ENCODE measurements at regions not wholly inside any gene's neighbourhood (a gene's known extent, or its start where the extent isn't known, plus 50 kb on each side); places are given as distances from the start of the nearest gene placed in this dataset.
"Not testable (repeated sequence)": the region's sequence is repeated elsewhere in the genome, so short reads cannot be mapped to it uniquely, and the experiment has no call there.

DNA sequence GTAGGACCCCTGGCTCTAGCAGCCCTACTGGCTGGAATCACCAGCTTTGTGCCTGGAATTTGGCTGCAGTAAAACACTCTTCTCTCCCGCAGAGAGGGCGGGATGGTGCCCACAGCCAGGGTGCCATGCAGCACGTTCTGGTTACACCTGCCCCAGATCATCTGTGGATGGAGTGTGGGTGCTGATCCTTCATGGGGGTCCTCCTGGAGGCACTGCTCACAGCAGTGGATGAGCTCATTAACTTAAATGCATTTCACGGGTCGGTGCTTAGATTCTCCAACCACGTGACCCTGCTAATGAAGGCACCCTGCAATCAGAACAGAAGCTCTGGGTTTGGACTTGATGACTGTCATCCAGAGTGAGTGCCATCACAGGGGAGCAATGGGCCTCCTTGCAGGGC is 138.6 kb upstream of the AFDN start:
- DNase-seq (ENCODE audit: low read depth in 4 of 4, low spot score in 3 of 4) = no peak

DNA sequence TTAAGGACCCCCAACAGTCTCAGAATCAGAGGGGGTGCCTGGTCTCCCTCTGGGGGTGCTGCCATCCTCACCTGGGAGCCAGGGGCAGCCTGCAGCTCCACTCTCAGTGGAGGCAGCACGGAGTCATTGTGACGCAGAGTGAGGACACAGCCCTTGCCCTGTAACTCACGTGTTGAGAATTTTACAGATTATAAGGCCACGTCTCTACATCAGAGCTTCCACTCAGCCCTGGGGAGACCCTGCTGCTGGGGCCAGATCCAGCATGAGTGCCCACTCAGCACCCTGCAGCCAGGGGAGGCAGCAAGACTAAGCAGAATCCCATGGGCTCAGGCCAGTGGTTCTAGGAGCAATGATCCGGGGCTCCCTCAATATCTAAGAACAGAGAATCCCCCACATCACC is 137.4 kb upstream of the AFDN start:
- DNase-seq (ENCODE audit: low read depth in 4 of 4, low spot score in 3 of 4) = no peak

DNA sequence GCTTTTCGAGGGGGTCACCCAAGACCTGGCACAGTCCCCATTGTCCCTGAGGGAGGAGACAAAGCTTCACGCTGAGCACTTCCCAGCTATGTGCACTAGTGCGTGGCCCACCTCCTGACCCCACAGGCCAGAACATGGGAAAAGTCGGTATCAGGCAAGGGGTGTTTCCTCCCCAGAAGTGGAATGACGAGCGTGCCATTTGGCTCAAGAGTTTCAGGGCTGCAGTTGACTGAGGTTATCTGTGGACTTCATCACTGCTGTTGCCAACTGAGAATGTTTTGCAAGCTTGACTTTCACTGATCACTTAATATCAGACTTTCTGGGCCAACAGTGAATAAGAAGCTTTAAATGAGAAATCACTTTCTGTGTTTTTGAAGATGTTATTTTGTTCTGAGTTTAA is 137.0 kb upstream of the AFDN start:
- no peak for DNase-seq (ENCODE audit: low read depth in 4 of 4, low spot score in 3 of 4)

DNA sequence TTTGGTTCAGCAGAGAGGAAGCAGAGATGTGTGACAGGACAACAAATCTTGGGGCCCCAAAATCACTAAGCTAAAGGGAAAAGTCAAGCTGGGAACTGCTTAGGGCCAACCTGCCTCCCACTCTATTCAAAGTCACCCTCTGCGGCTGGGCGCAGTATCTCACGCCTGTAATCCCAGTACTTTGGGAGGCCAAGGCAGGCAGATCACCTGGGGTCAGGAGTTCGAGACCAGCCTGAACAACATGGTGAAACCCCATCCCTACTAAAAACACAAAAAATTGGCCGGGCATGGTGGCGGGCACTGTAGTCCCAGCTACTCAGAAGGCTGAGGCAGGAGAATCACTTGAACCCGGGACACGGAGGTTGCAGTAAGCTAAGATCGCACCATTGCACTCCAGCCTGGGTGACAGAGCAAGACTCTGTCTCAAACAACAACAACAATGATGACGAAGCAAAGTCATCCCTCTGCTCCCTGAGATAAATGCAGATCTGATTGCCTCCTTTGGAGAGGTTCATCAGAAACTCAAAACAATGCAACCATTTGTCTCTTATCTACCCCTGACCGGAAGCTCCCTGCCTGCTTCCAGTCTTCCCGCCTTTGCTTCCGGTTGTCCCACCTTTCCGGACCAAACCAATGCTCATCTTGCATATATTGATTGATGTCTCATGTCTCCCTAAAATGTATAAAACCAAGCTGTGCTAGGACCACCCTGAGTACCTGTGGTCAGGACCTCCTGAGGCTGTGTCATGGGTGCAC is 136.4 kb upstream of the AFDN start:
- DNase-seq (ENCODE audit: low read depth in 4 of 4, low spot score in 3 of 4) = not testable (repeated sequence)

DNA sequence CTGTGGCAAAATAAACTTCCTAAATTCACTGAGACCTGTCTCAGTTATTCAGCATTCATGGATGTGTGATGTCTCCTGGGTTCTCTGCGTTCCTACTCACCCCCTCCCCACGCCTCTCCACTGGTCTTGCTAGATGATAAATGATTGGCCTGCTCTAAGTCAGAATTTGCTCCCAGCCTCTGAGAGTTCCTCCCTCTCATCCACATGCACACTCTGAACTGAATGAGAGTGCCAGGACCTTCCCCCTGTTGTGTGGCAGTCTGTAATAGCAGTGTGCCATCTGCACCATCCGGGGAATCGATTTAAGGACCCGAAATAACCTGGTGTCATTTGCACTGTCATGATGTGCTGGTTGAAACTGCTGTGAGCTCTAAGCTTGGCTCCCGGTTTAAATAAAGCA is 135.8 kb upstream of the AFDN start:
- DNase-seq (ENCODE audit: low read depth in 4 of 4, low spot score in 3 of 4) = no peak

DNA sequence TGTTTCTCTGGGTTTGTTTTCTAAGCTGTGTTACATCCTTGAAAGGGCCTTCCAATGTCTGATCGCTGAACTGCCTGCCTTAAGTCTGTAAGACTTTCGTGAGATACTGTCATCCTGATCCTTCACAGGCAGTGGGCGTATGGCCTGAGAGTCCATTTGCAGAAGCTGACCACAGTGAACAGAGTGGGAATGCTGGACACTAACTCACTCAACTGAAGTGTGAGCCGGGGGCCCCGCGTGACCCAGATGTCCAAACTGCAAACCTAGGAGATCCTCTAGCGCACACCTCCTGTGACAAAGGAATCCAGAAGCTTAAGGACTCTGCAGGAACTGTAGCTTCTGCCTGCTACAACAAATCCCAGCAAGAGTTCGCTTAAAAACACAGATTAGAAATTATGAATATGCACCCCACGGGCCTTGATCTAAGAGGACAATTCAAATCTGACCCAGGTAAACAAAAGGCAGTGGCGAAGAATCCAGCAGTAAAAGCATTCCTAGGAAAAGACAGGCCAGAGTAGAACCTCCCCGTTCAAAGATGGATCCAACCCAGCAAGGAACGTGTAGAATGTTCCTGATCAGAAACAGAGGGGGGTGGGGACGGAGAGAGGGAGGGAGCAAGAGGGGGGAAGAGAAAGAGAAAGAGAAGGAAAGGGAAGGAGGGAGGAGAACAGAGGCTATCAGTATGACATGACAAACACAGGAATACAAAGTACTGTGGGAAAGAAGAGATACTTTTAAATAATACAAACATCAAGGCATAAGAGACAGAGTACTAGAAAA is 135.0 kb upstream of the AFDN start:
- no peak for DNase-seq (ENCODE audit: low read depth in 4 of 4, low spot score in 3 of 4)

DNA sequence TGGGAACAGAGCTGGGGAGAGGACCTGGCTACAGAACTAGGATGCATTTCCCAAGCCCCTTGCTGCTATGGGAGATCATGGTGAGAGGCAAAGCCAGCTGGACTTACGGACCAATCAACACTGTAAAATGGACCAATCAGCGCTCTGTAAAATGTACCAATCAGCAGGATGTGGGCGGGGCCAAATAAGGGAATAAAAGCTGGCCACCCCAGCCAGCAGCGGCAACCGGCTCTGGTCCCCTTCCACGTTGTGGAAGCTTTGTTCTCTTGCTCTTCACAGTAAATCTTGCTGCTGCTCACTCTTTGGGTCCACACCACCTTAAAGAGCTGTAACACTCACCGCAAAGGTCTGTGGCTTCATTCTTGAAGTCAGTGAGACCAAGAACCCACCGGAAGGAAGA is 133.2 kb upstream of the AFDN start:
- not testable (repeated sequence) for DNase-seq (ENCODE audit: low read depth in 4 of 4, low spot score in 3 of 4)

DNA sequence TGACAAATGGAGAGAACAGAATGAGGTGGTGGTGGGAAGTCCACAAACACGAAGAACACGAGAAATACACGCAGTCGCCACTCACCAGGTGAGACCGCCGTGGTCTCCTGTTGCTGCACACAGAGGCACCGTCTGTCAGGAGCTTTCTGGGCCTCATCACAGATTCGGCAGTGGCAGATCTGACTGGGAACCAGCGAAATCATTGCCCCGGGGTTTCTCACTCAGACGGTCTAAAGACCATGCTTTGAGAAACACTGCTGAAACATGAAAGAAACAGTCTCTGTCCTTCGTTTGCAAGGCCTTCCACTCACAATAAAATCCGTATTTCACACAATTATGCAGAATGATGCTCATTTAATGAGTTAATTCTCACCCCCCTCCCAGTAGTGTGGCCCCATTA is 130.9 kb upstream of the AFDN start:
- no peak for DNase-seq (ENCODE audit: low read depth in 4 of 4, low spot score in 3 of 4)

DNA sequence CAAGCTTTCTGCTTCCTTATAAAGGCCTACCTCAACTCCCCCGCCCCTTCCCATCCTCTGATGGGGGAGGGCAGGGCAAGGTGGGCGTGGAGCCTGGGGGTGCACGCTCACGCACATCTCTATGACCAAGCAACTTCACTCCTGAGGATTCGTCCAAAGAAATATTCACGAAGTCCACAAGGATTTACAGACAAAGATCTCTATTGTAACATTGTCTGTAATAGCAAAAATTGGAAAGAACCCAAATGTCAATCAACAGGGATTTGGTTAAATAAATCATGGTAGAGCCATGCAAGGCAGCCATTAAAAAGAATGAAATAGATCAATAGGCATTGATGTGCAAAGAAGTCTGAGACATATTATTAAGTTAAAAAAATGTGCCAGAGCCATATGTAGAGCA is 130.4 kb upstream of the AFDN start:
- no peak for DNase-seq (ENCODE audit: low read depth in 4 of 4, low spot score in 3 of 4)

DNA sequence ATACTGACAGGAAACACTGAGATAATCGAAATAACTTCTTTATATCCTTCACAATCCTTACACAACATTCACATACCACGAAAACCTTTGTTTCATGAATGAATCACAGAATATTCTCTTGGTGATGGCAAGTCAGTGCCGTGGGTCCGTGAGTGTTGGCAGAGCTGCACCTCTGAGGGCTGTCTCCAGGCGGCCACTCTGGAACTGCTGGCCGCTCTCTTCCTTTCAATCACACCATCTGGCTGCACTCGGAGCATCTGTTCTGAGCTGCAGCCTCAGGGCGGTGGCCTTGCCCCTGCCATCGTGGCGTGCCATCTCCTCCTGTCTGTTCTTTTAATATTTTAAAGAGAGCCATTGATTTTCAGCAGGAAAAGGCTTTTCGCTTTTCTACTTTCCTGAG is 129.4 kb upstream of the AFDN start:
- DNase-seq (ENCODE audit: low read depth in 4 of 4, low spot score in 3 of 4) = no peak

DNA sequence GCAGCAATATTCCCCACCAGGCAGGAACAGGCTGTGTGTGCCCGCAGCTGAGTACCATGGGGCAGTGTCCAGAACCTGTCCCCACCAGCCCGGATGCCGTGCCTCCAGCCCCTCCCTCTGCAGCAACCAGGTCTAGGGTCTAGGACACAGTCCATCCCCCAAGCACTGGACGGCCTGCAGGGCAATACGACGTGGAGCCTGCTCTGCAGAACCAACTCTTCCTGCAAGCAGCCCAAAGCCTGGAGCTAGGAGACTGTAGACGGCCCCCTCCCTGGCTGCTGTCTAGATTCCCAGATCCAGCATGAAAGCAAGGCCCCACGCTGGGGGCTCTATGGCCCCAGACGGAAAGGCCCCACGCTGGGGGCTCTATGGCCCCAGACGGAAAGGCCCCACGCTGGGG is 128.2 kb upstream of the AFDN start:
- DNase-seq (ENCODE audit: low read depth in 4 of 4, low spot score in 3 of 4) = no peak

DNA sequence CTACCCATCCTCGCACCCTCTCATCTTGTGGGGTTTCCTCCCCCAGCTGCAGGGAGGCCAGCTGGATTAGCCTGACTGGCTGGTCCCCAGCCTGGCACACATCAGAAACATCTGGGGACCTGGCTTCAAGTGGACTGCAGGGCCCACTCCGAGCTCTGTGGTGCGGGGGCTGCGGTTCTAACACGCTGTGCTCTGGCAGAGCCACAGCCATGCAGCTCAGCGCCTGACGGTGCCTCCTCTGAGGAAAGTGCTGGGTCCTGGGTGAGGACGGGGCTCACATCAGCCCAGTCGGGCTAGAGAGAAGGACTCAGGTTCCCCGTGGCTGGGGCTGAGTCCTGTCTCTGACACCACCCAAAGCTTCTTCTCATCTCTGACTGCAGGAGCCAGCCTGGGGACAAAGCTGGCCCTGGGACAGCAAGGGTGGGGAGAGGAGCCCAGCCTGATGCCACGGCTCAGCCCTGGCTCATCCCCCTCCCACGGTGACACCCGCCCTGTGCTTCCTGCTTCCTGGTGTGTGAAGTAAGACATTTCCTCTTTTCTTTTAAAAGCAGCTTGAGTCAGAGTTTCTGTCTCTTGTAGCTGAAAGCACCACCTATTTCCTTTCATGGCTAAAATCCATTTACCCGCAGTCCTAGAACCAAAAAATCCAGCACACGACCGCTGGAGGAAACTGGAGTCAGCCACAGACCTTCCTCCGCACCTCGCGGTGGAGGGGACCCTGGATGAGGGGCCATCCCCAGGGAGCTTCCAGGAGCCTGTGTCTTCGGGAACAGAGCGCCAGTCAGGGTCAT is 127.4 kb upstream of the AFDN start:
- no peak for DNase-seq (ENCODE audit: low read depth in 4 of 4, low spot score in 3 of 4)

DNA sequence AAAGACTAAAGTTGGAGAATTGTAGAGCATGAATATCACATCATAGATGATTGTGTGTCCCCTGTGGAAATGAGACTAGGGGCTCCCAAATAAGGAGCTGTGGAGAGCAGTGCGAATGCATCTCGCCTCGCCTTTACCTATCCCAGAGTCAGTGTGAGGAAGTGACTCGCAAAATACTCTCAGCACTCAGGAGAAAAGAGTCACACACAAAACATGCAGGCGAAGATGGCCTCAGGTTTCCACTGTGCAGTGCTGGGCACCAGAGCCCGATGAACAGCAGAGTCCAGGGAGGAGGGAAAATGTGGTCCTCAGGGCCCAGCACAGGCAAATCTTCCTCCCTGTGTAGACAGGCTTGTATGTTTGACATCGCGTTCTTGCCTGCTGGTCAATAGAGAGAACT is 126.5 kb upstream of the AFDN start:
- no peak for DNase-seq (ENCODE audit: low read depth in 4 of 4, low spot score in 3 of 4)

DNA sequence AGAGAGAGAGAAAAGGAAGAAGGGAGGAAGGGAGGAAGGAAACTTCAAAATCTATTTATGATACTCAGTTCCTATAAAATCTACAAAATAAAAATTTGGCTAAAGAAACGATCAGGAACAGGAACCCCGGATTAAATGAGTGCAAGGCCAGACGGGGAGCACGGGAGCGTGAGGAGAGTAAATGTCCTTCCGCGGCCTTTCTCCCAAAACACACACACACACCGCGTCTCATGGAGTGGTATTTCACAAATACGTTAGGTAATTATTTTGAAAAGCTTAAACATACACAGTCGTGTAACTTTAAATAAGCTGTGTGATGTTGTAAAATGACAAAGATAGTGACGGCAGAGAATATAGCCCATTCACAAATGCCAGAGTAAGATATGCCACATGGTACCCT is 125.7 kb upstream of the AFDN start:
- DNase-seq (ENCODE audit: low read depth in 4 of 4, low spot score in 3 of 4) = no peak

DNA sequence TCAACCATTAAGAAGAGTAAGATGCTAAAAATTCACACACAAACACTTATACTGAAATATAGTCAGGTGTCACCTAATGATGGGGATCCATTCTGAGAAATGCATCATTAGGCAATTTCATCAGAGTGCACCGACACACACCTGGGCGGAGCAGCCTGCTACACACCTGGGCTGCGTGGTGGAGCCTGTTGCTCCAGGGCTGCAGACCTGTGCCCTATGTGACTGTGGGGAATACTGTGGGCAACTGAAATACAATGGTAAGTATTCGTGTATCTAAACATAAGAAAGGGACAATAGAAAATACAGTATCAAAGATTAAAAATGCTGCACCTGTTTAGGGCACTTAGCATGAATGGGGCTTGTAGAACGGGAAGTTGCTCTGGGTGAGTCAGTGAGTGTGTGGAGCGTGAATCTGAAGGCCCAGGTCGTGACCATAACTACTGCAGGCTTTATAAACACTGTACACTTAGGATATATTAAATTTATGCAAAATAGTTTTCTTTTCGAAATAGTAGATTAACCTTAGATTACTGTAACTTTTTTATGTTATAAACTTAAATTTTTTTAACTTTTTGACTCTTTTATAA is 124.4 kb upstream of the AFDN start:
- DNase-seq (ENCODE audit: low read depth in 4 of 4, low spot score in 3 of 4) = no peak

DNA sequence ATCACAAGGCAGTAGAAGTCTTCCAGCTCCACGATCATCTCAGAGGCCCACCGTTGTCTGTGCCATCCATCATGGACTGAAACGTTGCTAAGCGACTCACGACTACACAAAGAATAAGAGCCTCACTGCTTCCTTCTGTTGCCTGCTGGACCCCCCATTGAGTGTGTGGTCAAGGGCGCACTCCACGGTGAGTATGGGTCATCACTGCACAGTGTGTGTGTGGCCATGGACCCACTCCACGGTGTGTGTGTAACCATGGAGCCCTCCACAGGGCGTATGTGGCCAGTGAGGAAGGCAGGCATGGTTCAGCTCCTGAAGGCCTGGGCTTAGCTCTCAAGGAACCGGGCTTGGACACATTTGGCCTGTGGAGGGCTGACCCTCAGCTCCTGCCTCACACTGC is 123.4 kb upstream of the AFDN start:
- DNase-seq (ENCODE audit: low read depth in 4 of 4, low spot score in 3 of 4) = no peak

DNA sequence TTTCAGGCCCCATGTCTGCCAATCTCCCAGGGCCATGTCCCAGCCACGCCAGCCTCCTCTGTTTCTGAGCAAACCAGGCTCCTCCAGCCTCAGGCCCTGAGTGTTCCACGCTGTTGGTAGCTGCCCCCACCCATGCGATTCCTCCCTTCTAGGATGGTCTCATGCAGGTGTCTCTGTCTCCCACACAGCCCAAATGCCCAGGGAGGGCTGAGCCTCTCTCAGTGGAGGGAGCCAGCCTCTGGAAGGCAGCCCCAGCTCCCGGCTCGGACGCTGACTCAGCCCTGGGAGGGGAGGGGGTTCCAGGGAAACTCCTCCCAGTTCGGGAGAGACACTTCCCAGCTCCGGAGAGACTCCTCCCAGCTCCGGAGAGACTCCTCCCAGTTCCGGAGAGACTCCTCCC is 122.9 kb upstream of the AFDN start:
- DNase-seq (ENCODE audit: low read depth in 4 of 4, low spot score in 3 of 4) = no peak

DNA sequence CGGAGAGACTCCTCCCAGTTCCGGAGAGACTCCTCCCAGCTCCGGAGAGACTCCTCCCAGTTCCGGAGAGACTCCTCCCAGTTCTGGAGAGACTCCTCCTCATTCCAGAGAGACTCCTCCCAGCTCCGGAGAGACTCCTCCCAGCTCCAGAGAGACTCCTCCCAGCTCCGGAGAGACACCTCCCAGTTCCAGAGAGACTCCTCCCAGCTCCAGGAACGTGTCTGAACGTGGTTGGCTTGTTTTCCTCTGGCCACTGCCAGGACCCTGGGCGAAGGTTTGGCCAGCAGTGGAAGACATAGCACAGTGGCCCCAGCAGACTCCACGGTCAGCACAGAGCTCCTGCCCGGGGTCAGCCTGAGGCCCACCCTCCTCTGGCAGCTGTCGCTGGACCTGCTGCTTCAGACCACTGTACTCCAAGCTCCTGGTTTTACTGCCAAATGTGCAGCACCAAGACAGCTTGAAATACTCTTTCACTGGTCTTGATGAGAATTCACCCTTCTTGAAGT is 122.3 kb upstream of the AFDN start:
- no peak for DNase-seq (ENCODE audit: low read depth in 4 of 4, low spot score in 3 of 4)

DNA sequence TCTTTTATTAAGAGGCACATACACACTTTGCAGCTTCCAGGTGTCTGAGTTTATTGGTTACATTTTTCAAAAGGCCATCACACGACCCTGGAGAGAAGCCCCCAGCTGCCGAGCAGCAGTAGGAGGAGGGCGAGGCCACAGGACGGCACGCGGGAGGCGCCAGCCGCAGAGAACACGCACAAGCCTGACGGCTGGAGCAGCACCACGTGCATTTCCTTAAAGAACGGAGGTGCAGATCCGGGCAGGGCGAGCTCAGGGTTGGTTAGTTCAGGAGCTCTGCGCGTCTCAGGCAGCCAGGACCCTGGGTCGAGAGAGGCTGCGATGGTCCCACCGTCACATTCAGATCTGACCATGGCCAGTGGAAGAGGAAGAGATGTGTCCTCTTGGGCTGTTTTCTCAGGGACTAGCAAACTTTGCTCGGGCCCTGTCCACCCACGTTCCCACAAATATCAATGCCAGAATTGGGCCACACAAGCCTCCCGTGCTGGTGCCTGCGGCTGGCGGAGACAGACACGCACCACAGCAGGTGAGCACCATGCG is 121.4 kb upstream of the AFDN start:
- no peak for DNase-seq (ENCODE audit: low read depth in 4 of 4, low spot score in 3 of 4)

DNA sequence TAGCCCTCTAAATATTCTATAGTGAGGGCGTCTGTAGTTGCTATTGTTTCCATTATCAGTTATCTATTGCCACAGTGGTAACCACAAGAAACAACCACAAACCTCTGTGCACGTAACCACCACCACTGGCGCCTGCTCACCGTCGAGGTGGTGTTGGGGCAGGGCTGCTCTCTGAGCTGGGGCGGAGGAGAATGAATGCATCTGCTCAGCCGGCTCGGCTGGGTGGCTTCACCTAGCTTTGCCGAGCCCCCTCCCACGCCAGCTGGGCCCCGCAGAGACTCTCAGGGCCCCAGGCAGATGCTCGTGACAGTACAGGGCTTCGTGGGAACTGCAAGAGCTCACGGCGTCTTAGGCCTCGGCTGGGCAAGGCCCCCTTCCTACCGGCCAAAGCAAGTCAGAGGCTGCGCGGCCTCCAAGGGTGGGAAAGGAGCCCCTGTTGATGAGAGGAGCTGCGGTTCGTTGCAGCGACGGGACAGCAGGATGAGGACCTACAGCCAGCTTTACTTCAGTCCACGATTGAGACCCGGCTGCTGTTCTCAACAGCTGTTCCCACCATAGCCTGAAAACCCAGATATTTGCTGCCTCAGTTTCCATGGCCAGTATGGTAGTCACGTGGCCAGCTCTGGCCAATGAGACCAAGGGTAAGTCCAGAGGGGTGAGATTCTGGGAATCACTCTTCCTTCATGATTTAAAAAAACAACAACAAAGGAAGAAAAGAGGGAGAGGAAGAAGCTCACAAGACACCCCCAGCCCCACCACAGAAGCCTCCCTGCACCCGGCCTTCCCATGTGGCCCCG is 120.2 kb upstream of the AFDN start:
- DNase-seq (ENCODE audit: low read depth in 4 of 4, low spot score in 3 of 4) = no peak
